ENCODE measurements at regions not wholly inside any gene's neighbourhood (a gene's known extent, or its start where the extent isn't known, plus 50 kb on each side); places are given as distances from the start of the nearest gene placed in this dataset.

- TF ChIP-seq SRF (IDR thresholded peaks at IDR 0.05; ENCODE audit: low read depth, low read length), result no peak
- TF ChIP-seq POLR2A (IDR thresholded peaks at IDR 0.05; ENCODE audit: control extremely low read depth in 1 of 2, low read depth in 2 of 2, low read length in 2 of 2), result no peak
Observed at GRCh38 chr7:88457320-88457719, 150.6 kb upstream of the STEAP4 start (continued).
